Mesothelial cell of epicardium (in vitro differentiated cells): ENCODE measurements at regions not wholly inside any gene's neighbourhood (a gene's known extent, or its start where the extent isn't known, plus 50 kb on each side); places are given as distances from the start of the nearest gene placed in this dataset.

ENCODE experiments used
- DNase-seq, 2 experiments: peaks; one replicate each; pipeline ENCODE4 v3.0.0; 2021; ENCODE audit warnings: low spot score in 2 of 2; ENCODE audit not compliant: unreplicated experiment in 2 of 2
- H3K27ac Mint-ChIP-seq: 2 replicates; pipeline ENCODE4 v1.8.0; 2021; ENCODE audit warnings: mixed read lengths
- H3K27me3 Mint-ChIP-seq: 2 replicates; pipeline ENCODE4 v1.8.0; 2021; ENCODE audit warnings: low read depth, mixed read lengths
- H3K36me3 Mint-ChIP-seq: 2 replicates; pipeline ENCODE4 v1.8.0; 2021; ENCODE audit warnings: mixed read lengths
- H3K4me1 Mint-ChIP-seq: 2 replicates; pipeline ENCODE4 v1.8.0; 2021; ENCODE audit warnings: mixed read lengths
- H3K4me3 Mint-ChIP-seq: 2 replicates; pipeline ENCODE4 v1.8.0; 2021; ENCODE audit warnings: mild to moderate bottlenecking, moderate library complexity, mixed read lengths
- H3K9me3 Mint-ChIP-seq: 2 replicates; pipeline ENCODE4 v1.8.0; 2021; ENCODE audit warnings: mixed read lengths
- TF ChIP-seq, protein P1 (sequence below): fragments of 200-600 bp; sonication (generic); IDR thresholded peaks from one replicate; pipeline ENCODE4 v1.5.0; 2021; ENCODE audit warnings: antibody characterized with exemption; ENCODE audit not compliant: unreplicated experiment

DNA sequence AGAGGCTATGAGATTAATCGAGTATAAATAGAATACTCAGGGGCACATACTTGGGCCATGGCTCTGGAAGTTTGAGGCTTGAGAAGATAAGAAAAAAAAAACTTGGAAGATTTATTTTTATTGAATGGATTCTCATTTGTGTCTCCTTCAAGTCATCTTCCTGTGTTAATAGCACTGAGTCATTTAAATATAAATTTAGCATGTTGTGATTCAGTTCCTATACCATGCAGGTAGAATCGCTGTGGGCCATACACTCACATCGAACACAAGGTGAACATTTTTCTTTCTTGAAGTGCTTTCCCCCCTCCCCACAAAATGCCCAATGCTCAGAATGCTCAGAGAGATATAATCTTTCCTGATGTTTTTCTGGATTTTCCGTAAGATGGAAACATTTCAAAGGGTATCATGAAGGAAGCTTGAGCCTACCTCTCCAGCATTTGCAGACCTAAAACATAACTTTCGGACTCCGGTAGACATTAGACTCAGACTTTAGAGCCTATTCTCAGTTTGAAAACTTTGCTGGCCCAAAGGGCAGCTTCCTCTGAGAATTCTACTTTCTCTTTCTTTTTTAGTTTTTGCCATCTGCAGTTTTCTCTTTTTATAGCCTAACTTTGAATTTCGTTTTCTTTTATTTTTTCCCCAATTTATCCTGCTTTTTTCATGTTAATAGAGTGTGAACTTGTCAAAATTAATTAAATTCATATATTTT is 737.6 kb upstream of the NUDT12 start:
- H3K4me3 Mint-ChIP-seq, result no peak overlapping the region

GRCh38 chr5:104298518-104298917 is 735.9 kb upstream of the NUDT12 start:
- Mint-ChIP-seq H3K27me3 (no peaks in the 10 kb centered on the region), H3K4me1 (peaks cover 19% of the 10 kb centered on the region), H3K36me3 (peaks cover 2% of the 10 kb centered on the region), H3K4me3 (no peak overlapping the region), H3K27ac (no peak overlapping the region), H3K9me3 (peaks cover 20% of the 10 kb centered on the region)
- no peak for DNase-seq
- TF ChIP-seq, protein P1, sequence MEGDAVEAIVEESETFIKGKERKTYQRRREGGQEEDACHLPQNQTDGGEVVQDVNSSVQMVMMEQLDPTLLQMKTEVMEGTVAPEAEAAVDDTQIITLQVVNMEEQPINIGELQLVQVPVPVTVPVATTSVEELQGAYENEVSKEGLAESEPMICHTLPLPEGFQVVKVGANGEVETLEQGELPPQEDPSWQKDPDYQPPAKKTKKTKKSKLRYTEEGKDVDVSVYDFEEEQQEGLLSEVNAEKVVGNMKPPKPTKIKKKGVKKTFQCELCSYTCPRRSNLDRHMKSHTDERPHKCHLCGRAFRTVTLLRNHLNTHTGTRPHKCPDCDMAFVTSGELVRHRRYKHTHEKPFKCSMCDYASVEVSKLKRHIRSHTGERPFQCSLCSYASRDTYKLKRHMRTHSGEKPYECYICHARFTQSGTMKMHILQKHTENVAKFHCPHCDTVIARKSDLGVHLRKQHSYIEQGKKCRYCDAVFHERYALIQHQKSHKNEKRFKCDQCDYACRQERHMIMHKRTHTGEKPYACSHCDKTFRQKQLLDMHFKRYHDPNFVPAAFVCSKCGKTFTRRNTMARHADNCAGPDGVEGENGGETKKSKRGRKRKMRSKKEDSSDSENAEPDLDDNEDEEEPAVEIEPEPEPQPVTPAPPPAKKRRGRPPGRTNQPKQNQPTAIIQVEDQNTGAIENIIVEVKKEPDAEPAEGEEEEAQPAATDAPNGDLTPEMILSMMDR, result no peak

More for the DNA sequence above, 737.6 kb upstream of the NUDT12 start:
- no peak for DNase-seq
- TF ChIP-seq, protein P1, result no peak
- Mint-ChIP-seq H3K4me1 (peaks cover 19% of the 10 kb centered on the region), H3K27me3 (no peaks in the 10 kb centered on the region), H3K36me3 (peaks cover 2% of the 10 kb centered on the region), H3K9me3 (peaks cover 18% of the 10 kb centered on the region), H3K27ac (no peak overlapping the region)

DNA sequence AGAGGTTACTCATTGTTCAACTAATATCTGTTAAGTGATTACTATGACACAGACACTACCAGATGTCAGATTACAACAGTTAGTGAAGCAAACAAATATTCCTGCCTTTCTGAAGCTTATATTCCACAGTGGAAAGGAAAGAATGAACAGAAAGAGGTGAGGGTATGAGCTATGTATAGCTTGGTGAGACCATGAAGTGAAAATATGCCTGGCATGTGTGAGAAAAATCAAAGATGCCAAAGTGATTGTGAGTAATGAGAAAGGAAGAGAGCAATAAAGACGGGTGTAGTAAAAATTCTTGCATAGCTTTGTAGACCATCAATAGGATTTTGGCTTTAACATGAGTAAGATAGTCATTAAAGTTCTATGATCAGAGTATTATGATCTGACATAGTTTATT is 734.5 kb upstream of the NUDT12 start:
- Mint-ChIP-seq H3K27ac (no peak overlapping the region), H3K4me1 (peaks cover 15% of the 10 kb centered on the region), H3K36me3 (peaks cover 2% of the 10 kb centered on the region), H3K9me3 (peaks cover 28% of the 10 kb centered on the region), H3K4me3 (no peak overlapping the region), H3K27me3 (no peaks in the 10 kb centered on the region)
- DNase-seq, result no peak
- TF ChIP-seq, protein P1, result no peak

GRCh38 chr5:104295991-104296390 is 733.4 kb upstream of the NUDT12 start:
- Mint-ChIP-seq H3K4me1 (peaks cover 7% of the 10 kb centered on the region), H3K4me3 (no peak overlapping the region), H3K27me3 (no peaks in the 10 kb centered on the region), H3K9me3 (peaks cover 33% of the 10 kb centered on the region), H3K36me3 (peaks cover 2% of the 10 kb centered on the region), H3K27ac (no peak overlapping the region)
- TF ChIP-seq, protein P1, result no peak
- DNase-seq, result no peak

DNA sequence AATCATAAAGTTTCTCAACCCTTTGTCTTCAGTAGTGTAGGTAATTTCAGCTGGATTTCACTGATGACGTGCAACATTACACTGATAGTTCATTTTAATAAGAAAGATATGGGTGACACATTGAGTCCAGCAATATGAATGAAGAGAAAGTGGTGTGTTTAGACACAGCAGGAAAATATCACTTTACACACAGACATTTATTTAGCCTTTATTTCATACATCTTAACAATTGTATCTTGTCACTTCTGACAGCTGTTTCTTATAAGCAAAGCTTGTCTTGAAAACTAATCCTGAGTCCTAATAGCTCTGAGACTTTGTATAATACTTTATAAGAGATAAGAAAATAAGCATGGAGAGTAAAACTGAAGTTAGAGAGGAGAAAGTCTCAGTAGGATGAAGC is 720.5 kb upstream of the NUDT12 start:
- Mint-ChIP-seq H3K27ac (no peak overlapping the region), H3K27me3 (no peaks in the 10 kb centered on the region), H3K4me1 (peaks cover 10% of the 10 kb centered on the region), H3K36me3 (peaks cover 9% of the 10 kb centered on the region), H3K4me3 (no peak overlapping the region), H3K9me3 (peaks cover 11% of the 10 kb centered on the region)
- no peak for DNase-seq
- TF ChIP-seq, protein P1, result no peak
